SK-N-SH (cell line): ENCODE measurements at regions not wholly inside any gene's neighbourhood (a gene's known extent, or its start where the extent isn't known, plus 50 kb on each side); places are given as distances from the start of the nearest gene placed in this dataset.

Experiments
- CTCF ChIA-PET: fragments of 300-600, 350-600 bp; formaldehyde crosslinking; extraction: SDS; loops from one replicate; lab custom pipeline; 2021; lab: Yijun Ruan, JAX
- POLR2A ChIA-PET: fragments of 350-600 bp; sonication (Branson Sonifier 250); formaldehyde crosslinking; extraction: SDS; loops from one replicate; lab custom pipeline; 2020; ENCODE audit warnings: antibody characterized with exemption, inconsistent platforms; lab: Yijun Ruan, JAX
- DNase-seq: peaks from one replicate; pipeline ENCODE4 v3.0.0; 2012
- H2AFZ ChIP-seq: fragments of 200-600 bp; sonication (generic); 2 replicates; pipeline ENCODE4 v1.8.1; 2016; ENCODE audit warnings: antibody characterized with exemption, mild to moderate bottlenecking, low read depth
- H3F3A ChIP-seq: fragments of 200-600 bp; sonication (generic); replicated peaks from 2 replicates; pipeline ENCODE3; 2016; ENCODE audit warnings: antibody characterized with exemption, mild to moderate bottlenecking; ENCODE audit not compliant: insufficient read depth
- H3K27ac ChIP-seq, 2 experiments: fragments of 200-500 bp in 1 of 2; fragments of 200-600 bp in 1 of 2; sonication (Bioruptor generic) in 1 of 2; sonication (generic), shearing (Covaris generic) in 1 of 2; 2 replicates each; pipeline versions ENCODE4 v1.5.1 to v1.6.1; 2014 to 2016; ENCODE audit warnings: low read depth in 2 of 2, inconsistent platforms in 1 of 2, low read length in 1 of 2, mild to moderate bottlenecking in 1 of 2, mixed read lengths in 1 of 2
- H3K27me3 ChIP-seq: fragments of 200-600 bp; sonication (generic), shearing (Covaris generic); 2 replicates; pipeline ENCODE4 v1.6.1; 2016; ENCODE audit warnings: mixed run types; ENCODE audit not compliant: insufficient read depth
- H3K36me3 ChIP-seq, 2 experiments: fragments of 200-500 bp in 1 of 2; fragments of 200-600 bp in 1 of 2; sonication (Bioruptor generic) in 1 of 2; sonication (generic) in 1 of 2; replicated peaks in 1 of 2; 2 replicates each; pipeline versions ENCODE3 to v1.5.1; 2014 to 2016; ENCODE audit warnings: low read length in 1 of 2, mild to moderate bottlenecking in 1 of 2; ENCODE audit not compliant: insufficient read depth in 2 of 2, control insufficient read depth in 1 of 2
- H3K4me1 ChIP-seq, 2 experiments: fragments of 200-500 bp in 1 of 2; fragments of 200-600 bp in 1 of 2; sonication (Bioruptor generic) in 1 of 2; sonication (generic), shearing (Covaris generic) in 1 of 2; 2 replicates each; pipeline versions ENCODE4 v1.5.1 to v1.6.1; 2014 to 2016; ENCODE audit warnings: low read depth in 1 of 2, low read length in 1 of 2, mixed run types in 1 of 2; ENCODE audit not compliant: insufficient read depth in 2 of 2, control insufficient read depth in 1 of 2
- H3K4me2 ChIP-seq: fragments of 200-600 bp; sonication (generic), shearing (Covaris generic); 2 replicates; pipeline ENCODE4 v1.6.1; 2017; ENCODE audit warnings: mixed run types
- H3K4me3 ChIP-seq, 2 experiments: fragments of 200-500 bp in 1 of 2; fragments of 200-600 bp in 1 of 2; sonication (Bioruptor generic) in 1 of 2; sonication (generic), shearing (Covaris generic) in 1 of 2; 2 replicates each; pipeline versions ENCODE4 v1.5.1 to v1.8.1; 2014 to 2016; ENCODE audit warnings: low read depth in 2 of 2, inconsistent platforms in 1 of 2, low read length in 1 of 2, mild to moderate bottlenecking in 1 of 2, mixed read lengths in 1 of 2, moderate library complexity in 1 of 2
- H3K79me2 ChIP-seq: fragments of 200-600 bp; sonication (generic); 2 replicates; pipeline ENCODE4 v1.8.1; 2017; ENCODE audit warnings: mild to moderate bottlenecking; ENCODE audit not compliant: insufficient read depth
- H3K9ac ChIP-seq: fragments of 200-600 bp; sonication (generic); 2 replicates; pipeline ENCODE4 v1.6.1; 2017; ENCODE audit warnings: mixed run types
- H3K9me2 ChIP-seq: fragments of 200-600 bp; sonication (generic); 2 replicates; pipeline ENCODE4 v1.6.1; 2017; ENCODE audit warnings: mixed run types
- H3K9me3 ChIP-seq: fragments of 200-600 bp; sonication (generic); 2 replicates; pipeline ENCODE4 v1.6.1; 2017; ENCODE audit warnings: mixed run types, mild to moderate bottlenecking, moderate library complexity
- H4K20me1 ChIP-seq: fragments of 200-600 bp; sonication (generic); 2 replicates; pipeline ENCODE4 v1.6.1; 2017; ENCODE audit warnings: mild to moderate bottlenecking, mixed run types; ENCODE audit not compliant: insufficient read depth
- CHD2 ChIP-seq: fragments of 150-350 bp; IDR thresholded peaks from 2 replicates; pipeline ENCODE4 v1.6.1; 2018; ENCODE audit warnings: low read length; ENCODE audit not compliant: partially characterized antibody
- CTCF ChIP-seq: fragments of 200-600 bp; sonication (generic); IDR thresholded peaks from 2 replicates; pipeline ENCODE4 v1.6.1; 2017; ENCODE audit warnings: antibody characterized with exemption, mild to moderate bottlenecking, moderate library complexity
- FOSL2 ChIP-seq: IDR thresholded peaks from 2 replicates; pipeline ENCODE4 v1.4.0; 2012; ENCODE audit warnings: low read depth, mild to moderate bottlenecking, moderate library complexity, borderline replicate concordance
- FOXJ3 ChIP-seq: sonication (generic); formaldehyde crosslinking; IDR thresholded peaks from 2 replicates; pipeline ENCODE4 v1.5.1; 2020; ENCODE audit warnings: mild to moderate bottlenecking, missing genetic modification reagents
- IRF3 ChIP-seq: fragments of 150-350 bp; IDR thresholded peaks from 2 replicates; pipeline ENCODE4 v1.6.1; 2016; ENCODE audit warnings: mild to moderate bottlenecking, low read depth, low read length
- MAX ChIP-seq: IDR thresholded peaks from 2 replicates; pipeline ENCODE4 v1.4.0; 2012; ENCODE audit warnings: low read depth
- MEF2A ChIP-seq: IDR thresholded peaks from 2 replicates; pipeline ENCODE4 v1.4.0; 2012; ENCODE audit warnings: low read depth, borderline replicate concordance
- POLR2AphosphoS5 ChIP-seq: IDR thresholded peaks from 2 replicates; pipeline ENCODE4 v1.6.1; 2012; ENCODE audit warnings: low read depth, low read length
- RAD21 ChIP-seq: IDR thresholded peaks from 2 replicates; pipeline ENCODE4 v1.6.1; 2012; ENCODE audit warnings: mild to moderate bottlenecking, low read length
- RCOR1 ChIP-seq: fragments of 150-350 bp; IDR thresholded peaks from 2 replicates; pipeline ENCODE4 v1.6.1; 2017; ENCODE audit warnings: antibody characterized with exemption, low read length
- RFX5 ChIP-seq: IDR thresholded peaks from 2 replicates; pipeline ENCODE4 v1.6.1; 2012; ENCODE audit warnings: mild to moderate bottlenecking, improper control_type of control experiment, low read length
- RXRA ChIP-seq: IDR thresholded peaks from 2 replicates; pipeline ENCODE4 v1.4.0; 2012; ENCODE audit warnings: low read depth, mild to moderate bottlenecking, borderline replicate concordance
- SIN3A ChIP-seq: IDR thresholded peaks from 2 replicates; pipeline ENCODE4 v1.6.1; 2012; ENCODE audit warnings: low read depth, mild to moderate bottlenecking, low read length, moderate library complexity, borderline replicate concordance
- SMC3 ChIP-seq: IDR thresholded peaks from 2 replicates; pipeline ENCODE4 v1.6.1; 2012; ENCODE audit warnings: low read depth, low read length, improper control_type of control experiment
- USF1 ChIP-seq: IDR thresholded peaks from 2 replicates; pipeline ENCODE4 v1.4.0; 2012; ENCODE audit warnings: low read depth, borderline replicate concordance
- YY1 ChIP-seq: IDR thresholded peaks from 2 replicates; pipeline ENCODE4 v1.4.0; 2012; ENCODE audit warnings: low read depth, mild to moderate bottlenecking
- ZBTB33 ChIP-seq: IDR thresholded peaks from 2 replicates; pipeline ENCODE4 v1.4.0; 2012; ENCODE audit warnings: low read depth, borderline replicate concordance
- WGBS: methylation state at CpG from one replicate; pipeline ENCODE4 v1.1.6; 2017; ENCODE audit warnings: low lambda C conversion rate; 5-methylcytosine and 5-hydroxymethylcytosine counted together

GRCh38 chrX:26586570-26586969 is 370.6 kb downstream of the MAGEB5 start:
- WGBS: 0% methylated on average over 1 of the region's 3 CpGs
- DNase-seq: no peak
- ChIA-PET CTCF (no interaction called here), POLR2A (no interaction called here)
- H3K27ac ChIP-seq: no peak overlapping the region
- H3K36me3 ChIP-seq: no peaks in the 10 kb centered on the region
- H3K27me3 ChIP-seq: no peaks in the 10 kb centered on the region
- no peaks in the 10 kb centered on the region for H3F3A ChIP-seq
- no peak overlapping the region for H2AFZ ChIP-seq
- no peaks in the 10 kb centered on the region for H4K20me1 ChIP-seq
- no peaks in the 10 kb centered on the region for H3K4me1 ChIP-seq
- no peak overlapping the region for H3K4me3 ChIP-seq
- no peaks in the 10 kb centered on the region for H3K9me3 ChIP-seq
- H3K4me2 ChIP-seq: no peak overlapping the region
- H3K79me2 ChIP-seq: no peaks in the 10 kb centered on the region
- no peak overlapping the region for H3K9ac ChIP-seq
- TF ChIP-seq MAX: no peak
- no peak for TF ChIP-seq SMC3
- no peak for TF ChIP-seq FOXJ3
- TF ChIP-seq ZBTB33: no peak
- TF ChIP-seq CTCF: no peak
- no peaks in the 10 kb centered on the region for H3K9me2 ChIP-seq

- no peaks in the 10 kb centered on the region for H4K20me1 ChIP-seq
- no peaks in the 10 kb centered on the region for H3F3A ChIP-seq
- no peak overlapping the region for H3K4me2 ChIP-seq
- no peak for DNase-seq
- ChIA-PET POLR2A (no interaction called here), CTCF (no interaction called here)
- no peak overlapping the region for H3K9ac ChIP-seq
- H2AFZ ChIP-seq: no peak overlapping the region
- H3K4me1 ChIP-seq: no peaks in the 10 kb centered on the region
- no peak overlapping the region for H3K4me3 ChIP-seq
- H3K9me2 ChIP-seq: no peaks in the 10 kb centered on the region
- no peaks in the 10 kb centered on the region for H3K79me2 ChIP-seq
- H3K27ac ChIP-seq: no peak overlapping the region
- H3K27me3 ChIP-seq: no peaks in the 10 kb centered on the region
- H3K36me3 ChIP-seq: no peaks in the 10 kb centered on the region
- H3K9me3 ChIP-seq: no peaks in the 10 kb centered on the region
- TF ChIP-seq FOSL2: no peak
- TF ChIP-seq FOXJ3: no peak
- no peak for TF ChIP-seq SIN3A
- no peak for TF ChIP-seq RFX5
- TF ChIP-seq RCOR1: no peak
- TF ChIP-seq USF1: no peak
- no peak for TF ChIP-seq IRF3
- no peak for TF ChIP-seq MAX
- no peak for TF ChIP-seq RAD21
- TF ChIP-seq ZBTB33: no peak
- TF ChIP-seq YY1: no peak
- TF ChIP-seq CHD2: no peak
- no peak for TF ChIP-seq MEF2A
- no peak for TF ChIP-seq RXRA
- TF ChIP-seq POLR2AphosphoS5: no peak
Observed at GRCh38 chrX:26581091-26581490, 365.1 kb downstream of the MAGEB5 start.
